IMR-90 (cell line): ENCODE measurements at regions not wholly inside any gene's neighbourhood (a gene's known extent, or its start where the extent isn't known, plus 50 kb on each side); places are given as distances from the start of the nearest gene placed in this dataset.

ENCODE experiments used
- ATAC-seq: fragments of 200-7000 bp; cut with Tn5 transposase; 2 replicates; pipeline ENCODE4 v1.9.1; 2020; ENCODE audit warnings: low read depth, mild to moderate bottlenecking, moderate library complexity
- BruUV-seq: library from RNA; stranded (reverse); fragments of 400-500 nt; replicated peaks from 2 replicates; lab custom pipeline; 2021; lab: Mats Ljungman, UMichigan
- CTCF ChIA-PET: fragments of 300-600 bp; formaldehyde crosslinking; extraction: SDS; loops from one replicate; lab custom pipeline; 2021; ENCODE audit warnings: antibody characterized with exemption; lab: Yijun Ruan, JAX
- POLR2A ChIA-PET: fragments of 300-600 bp; sonication (Branson Sonifier 250); formaldehyde crosslinking; loops from one replicate; lab custom pipeline; 2022; ENCODE audit warnings: antibody characterized with exemption; ENCODE audit not compliant: unreplicated experiment; lab: Charles Lee
- DNase-seq: peaks from one replicate; pipeline ENCODE4 v3.0.0; 2013
- H2AFZ ChIP-seq: replicated peaks from 2 replicates; pipeline ENCODE3; 2013; ENCODE audit warnings: low read length, mild to moderate bottlenecking; ENCODE audit not compliant: poor library complexity
- H2AK5ac ChIP-seq: 2 replicates; pipeline ENCODE4 v1.6.1; 2013; ENCODE audit warnings: low read depth, low read length, inconsistent platforms
- H2AK9ac ChIP-seq: replicated peaks from 2 replicates; pipeline ENCODE3; 2013; ENCODE audit warnings: mild to moderate bottlenecking, low read depth, low read length, moderate library complexity; ENCODE audit not compliant: poor library complexity
- H2BK120ac ChIP-seq: 2 replicates; pipeline ENCODE4 v1.6.1; 2013; ENCODE audit warnings: low read depth, low read length, inconsistent platforms
- H2BK15ac ChIP-seq: 3 replicates; pipeline ENCODE4 v1.6.1; 2013; ENCODE audit warnings: low read depth, low read length, inconsistent platforms
- H2BK20ac ChIP-seq: 2 replicates; pipeline ENCODE4 v1.6.1; 2013; ENCODE audit warnings: low read depth, mild to moderate bottlenecking, inconsistent platforms, low read length, moderate library complexity
- H2BK5ac ChIP-seq: 2 replicates; pipeline ENCODE4 v1.6.1; 2013; ENCODE audit warnings: mild to moderate bottlenecking, low read depth, low read length, inconsistent platforms; ENCODE audit not compliant: poor library complexity, severe bottlenecking
- H3K14ac ChIP-seq: replicated peaks from 2 replicates; pipeline ENCODE4 v1.6.1; 2013; ENCODE audit warnings: low read depth, low read length, inconsistent platforms
- H3K18ac ChIP-seq: 2 replicates; pipeline ENCODE4 v1.6.1; 2013; ENCODE audit warnings: low read depth, low read length, control low read depth
- H3K23ac ChIP-seq: 2 replicates; pipeline ENCODE4 v1.6.1; 2013; ENCODE audit warnings: low read depth, low read length, inconsistent platforms
- H3K27ac ChIP-seq: 2 replicates; pipeline ENCODE4 v1.5.1; 2013; ENCODE audit warnings: mild to moderate bottlenecking, control low read depth, low read length; ENCODE audit not compliant: insufficient read depth
- H3K27me3 ChIP-seq: 2 replicates; pipeline ENCODE4 v1.6.1; 2013; ENCODE audit warnings: low read length; ENCODE audit not compliant: control insufficient read depth, insufficient read depth
- H3K36me3 ChIP-seq: 2 replicates; pipeline ENCODE4 v1.6.1; 2013; ENCODE audit warnings: low read length, mixed read lengths; ENCODE audit not compliant: control insufficient read depth, insufficient read depth
- H3K4ac ChIP-seq: 2 replicates; pipeline ENCODE4 v1.6.1; 2013; ENCODE audit warnings: low read depth, low read length, inconsistent platforms
- H3K4me1 ChIP-seq: 2 replicates; pipeline ENCODE4 v1.6.1; 2013; ENCODE audit warnings: low read length, mixed read lengths; ENCODE audit not compliant: control insufficient read depth, insufficient read depth
- H3K4me2 ChIP-seq: 2 replicates; pipeline ENCODE4 v1.6.1; 2013; ENCODE audit warnings: low read depth, mild to moderate bottlenecking, control low read depth, low read length, moderate library complexity
- H3K4me3 ChIP-seq: 2 replicates; pipeline ENCODE4 v1.5.1; 2013; ENCODE audit warnings: low read depth, mild to moderate bottlenecking, control low read depth, low read length, moderate library complexity; ENCODE audit not compliant: insufficient read depth
- H3K56ac ChIP-seq: 2 replicates; pipeline ENCODE4 v1.6.1; 2013; ENCODE audit warnings: low read length, inconsistent platforms; ENCODE audit not compliant: insufficient read depth; ENCODE audit errors: extremely low read depth
- H3K79me1 ChIP-seq, 2 experiments: 2 replicates each; pipeline ENCODE4 v1.6.1; 2013; ENCODE audit warnings: low read length in 2 of 2, inconsistent platforms in 1 of 2, low read depth in 1 of 2
- H3K9ac ChIP-seq: 2 replicates; pipeline ENCODE4 v1.6.1; 2013; ENCODE audit warnings: low read depth, low read length, control low read depth
- H3K9me1 ChIP-seq: 2 replicates; pipeline ENCODE4 v1.6.1; 2013; ENCODE audit warnings: low read length, inconsistent platforms; ENCODE audit not compliant: insufficient read depth
- H3K9me3 ChIP-seq: 2 replicates; pipeline ENCODE4 v1.6.1; 2013; ENCODE audit warnings: low read length; ENCODE audit not compliant: control insufficient read depth, insufficient read depth
- H4K20me1 ChIP-seq: 2 replicates; pipeline ENCODE4 v1.6.1; 2013; ENCODE audit warnings: low read length, inconsistent platforms; ENCODE audit not compliant: insufficient read depth
- H4K5ac ChIP-seq: 2 replicates; pipeline ENCODE4 v1.6.1; 2013; ENCODE audit warnings: mild to moderate bottlenecking, low read depth, low read length, control low read depth
- H4K8ac ChIP-seq, 2 experiments: 2 replicates each; pipeline ENCODE4 v1.6.1; 2013; ENCODE audit warnings: low read depth in 2 of 2, low read length in 2 of 2, control low read depth in 1 of 2, inconsistent platforms in 1 of 2
- H4K91ac ChIP-seq: 2 replicates; pipeline ENCODE4 v1.6.1; 2013; ENCODE audit warnings: low read depth, low read length, inconsistent platforms; ENCODE audit not compliant: insufficient read depth
- BHLHE40 ChIP-seq: fragments of 150-350 bp; IDR thresholded peaks from 2 replicates; pipeline ENCODE4 v1.6.1; 2016; ENCODE audit warnings: mild to moderate bottlenecking, low read depth, low read length
- CHD1 ChIP-seq: IDR thresholded peaks from 2 replicates; pipeline ENCODE4 v1.6.1; 2012; ENCODE audit warnings: low read depth, low read length, improper control_type of control experiment
- FOS ChIP-seq: fragments of 150-350 bp; IDR thresholded peaks from 2 replicates; pipeline ENCODE4 v1.6.1; 2016; ENCODE audit warnings: low read depth, low read length
- MAFK ChIP-seq: IDR thresholded peaks from 2 replicates; pipeline ENCODE4 v1.6.1; 2012; ENCODE audit warnings: low read depth, low read length, improper control_type of control experiment
- MXI1 ChIP-seq: IDR thresholded peaks from 2 replicates; pipeline ENCODE4 v1.6.1; 2012; ENCODE audit warnings: low read depth, mild to moderate bottlenecking, low read length, moderate library complexity, borderline replicate concordance
- NFE2L2 ChIP-seq: fragments of 150-350 bp; IDR thresholded peaks from 2 replicates; pipeline ENCODE4 v1.6.1; 2016; ENCODE audit warnings: low read depth, mild to moderate bottlenecking, low read length
- RCOR1 ChIP-seq: IDR thresholded peaks from 2 replicates; pipeline ENCODE4 v1.6.1; 2012; ENCODE audit warnings: mild to moderate bottlenecking, low read length, improper control_type of control experiment; ENCODE audit not compliant: insufficient replicate concordance
- WGBS, 2 experiments: methylation state at CpG; one replicate each; pipeline versions ENCODE4 v1.1.5 to v1.1.7; 2013; ENCODE audit warnings: missing lambda C conversion rate in 2 of 2; ENCODE audit not compliant: insufficient read length in 1 of 2; ENCODE audit errors: extremely low coverage in 2 of 2; 5-methylcytosine and 5-hydroxymethylcytosine counted together
- dilution Hi-C: fragments of 300-500 bp; cut with HindIII; formaldehyde crosslinking; loops from one replicate; pipeline ENCODE4 v1.14.3; 2018; ENCODE audit warnings: low sequenced_read_pairs; ENCODE audit not compliant: unreplicated experiment
- in situ Hi-C: fragments of 300-500 bp; cut with MboI; formaldehyde crosslinking; loops from 3 replicates; pipeline ENCODE4 v1.14.3; 2019; ENCODE audit warnings: low sequenced_read_pairs, inconsistent platforms, mixed read lengths
- intact Hi-C: fragments of 100-400 bp; cut with micrococcal nuclease; formaldehyde crosslinking; loops from 2 replicates; pipeline ENCODE4 v1.10.0; 2022
- TF ChIP-seq, protein P1 (sequence below): fragments of 150-350 bp; IDR thresholded peaks from 2 replicates; pipeline ENCODE4 v1.6.1; 2017; ENCODE audit warnings: mild to moderate bottlenecking, antibody characterized with exemption, low read length, low read depth
- TF ChIP-seq, protein P2 (sequence below): fragments of 150-350 bp; IDR thresholded peaks from 2 replicates; pipeline ENCODE4 v1.6.1; 2016; ENCODE audit warnings: low read depth, mild to moderate bottlenecking, low read length, moderate library complexity, borderline replicate concordance

DNA sequence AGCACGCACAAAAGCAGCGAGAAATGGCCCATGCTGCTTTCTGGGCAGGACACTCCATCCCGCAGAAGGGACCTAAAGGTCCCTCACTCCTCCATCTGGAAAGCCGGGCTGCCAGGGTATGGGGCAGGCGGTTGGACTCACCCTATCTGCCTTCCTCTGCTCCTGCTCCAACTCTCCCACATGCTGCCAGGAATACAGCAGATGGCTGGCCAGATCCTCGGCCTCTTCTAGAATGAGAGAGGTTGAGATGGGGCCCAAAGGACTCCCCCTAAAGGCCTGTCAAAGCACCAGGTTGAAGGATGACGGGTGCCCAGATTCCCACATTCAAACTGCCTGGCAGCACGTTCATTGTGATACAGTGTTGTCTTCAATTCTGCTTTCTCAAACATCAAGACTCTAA is 85.1 kb upstream of the C2CD4B start:
- H3K23ac ChIP-seq, result no peak overlapping the region
- H3K14ac ChIP-seq, result no peak overlapping the region
- dilution Hi-C loops, result no loop called here
- no peaks in the 10 kb centered on the region for H3K4me1 ChIP-seq
- no peak overlapping the region for H3K27ac ChIP-seq
- H2AK9ac ChIP-seq, result no peak overlapping the region
- H4K8ac ChIP-seq, result no peak overlapping the region
- no peak overlapping the region for H2AK5ac ChIP-seq
- no peak overlapping the region for H2BK20ac ChIP-seq
- in situ Hi-C loops, result no loop called here
- H3K9ac ChIP-seq, result no peak overlapping the region
- H2BK5ac ChIP-seq, result no peak overlapping the region
- no peak overlapping the region for H3K18ac ChIP-seq
- ChIA-PET CTCF (no interaction called here), POLR2A (no interaction called here)
- H3K27me3 ChIP-seq, result peaks cover 29% of the 10 kb centered on the region
- no peak overlapping the region for H2BK120ac ChIP-seq
- WGBS, 2 experiments, result 100% methylated on average over 1 of the region's 8 CpGs; no CpG with 5 or more reads in 1 of the 2 experiments
- H4K5ac ChIP-seq, result no peak overlapping the region
- H3K56ac ChIP-seq, result no peak overlapping the region
- no peaks in the 10 kb centered on the region for H4K20me1 ChIP-seq
- H3K9me3 ChIP-seq, result no peaks in the 10 kb centered on the region
- no peaks in the 10 kb centered on the region for H3K79me1 ChIP-seq
- no peak overlapping the region for H2BK15ac ChIP-seq
- no peaks in the 10 kb centered on the region for H3K36me3 ChIP-seq
- intact Hi-C loops, result loop anchor here (10.0 kb wide), 1 partner anchor 185 kb away; the partner anchor contains the start of genes C2CD4A and VPS13C
- no peak overlapping the region for H2AFZ ChIP-seq
- DNase-seq, result no peak
- H3K9me1 ChIP-seq, result no peaks in the 10 kb centered on the region
- BruUV-seq, result no TSS peak
- no peak overlapping the region for H3K4me3 ChIP-seq
- H3K4me2 ChIP-seq, result no peak overlapping the region
- no peak for TF ChIP-seq RCOR1
- TF ChIP-seq, protein P1, sequence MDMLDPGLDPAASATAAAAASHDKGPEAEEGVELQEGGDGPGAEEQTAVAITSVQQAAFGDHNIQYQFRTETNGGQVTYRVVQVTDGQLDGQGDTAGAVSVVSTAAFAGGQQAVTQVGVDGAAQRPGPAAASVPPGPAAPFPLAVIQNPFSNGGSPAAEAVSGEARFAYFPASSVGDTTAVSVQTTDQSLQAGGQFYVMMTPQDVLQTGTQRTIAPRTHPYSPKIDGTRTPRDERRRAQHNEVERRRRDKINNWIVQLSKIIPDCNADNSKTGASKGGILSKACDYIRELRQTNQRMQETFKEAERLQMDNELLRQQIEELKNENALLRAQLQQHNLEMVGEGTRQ, result no peak
- TF ChIP-seq, protein P2, sequence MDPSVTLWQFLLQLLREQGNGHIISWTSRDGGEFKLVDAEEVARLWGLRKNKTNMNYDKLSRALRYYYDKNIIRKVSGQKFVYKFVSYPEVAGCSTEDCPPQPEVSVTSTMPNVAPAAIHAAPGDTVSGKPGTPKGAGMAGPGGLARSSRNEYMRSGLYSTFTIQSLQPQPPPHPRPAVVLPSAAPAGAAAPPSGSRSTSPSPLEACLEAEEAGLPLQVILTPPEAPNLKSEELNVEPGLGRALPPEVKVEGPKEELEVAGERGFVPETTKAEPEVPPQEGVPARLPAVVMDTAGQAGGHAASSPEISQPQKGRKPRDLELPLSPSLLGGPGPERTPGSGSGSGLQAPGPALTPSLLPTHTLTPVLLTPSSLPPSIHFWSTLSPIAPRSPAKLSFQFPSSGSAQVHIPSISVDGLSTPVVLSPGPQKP, result no peak
- no peak for TF ChIP-seq CHD1
- TF ChIP-seq MAFK, result no peak
- TF ChIP-seq FOS, result no peak
- no peak for TF ChIP-seq MXI1
- no peak for TF ChIP-seq NFE2L2
- no peak for TF ChIP-seq BHLHE40
- no peak for ATAC-seq
- no peak overlapping the region for H3K4ac ChIP-seq
- H4K91ac ChIP-seq, result no peak overlapping the region
